ENCODE measurements at regions not wholly inside any gene's neighbourhood (a gene's known extent, or its start where the extent isn't known, plus 50 kb on each side); places are given as distances from the start of the nearest gene placed in this dataset.
"Not testable (repeated sequence)": the region's sequence is repeated elsewhere in the genome, so short reads cannot be mapped to it uniquely, and the experiment has no call there.

DNA sequence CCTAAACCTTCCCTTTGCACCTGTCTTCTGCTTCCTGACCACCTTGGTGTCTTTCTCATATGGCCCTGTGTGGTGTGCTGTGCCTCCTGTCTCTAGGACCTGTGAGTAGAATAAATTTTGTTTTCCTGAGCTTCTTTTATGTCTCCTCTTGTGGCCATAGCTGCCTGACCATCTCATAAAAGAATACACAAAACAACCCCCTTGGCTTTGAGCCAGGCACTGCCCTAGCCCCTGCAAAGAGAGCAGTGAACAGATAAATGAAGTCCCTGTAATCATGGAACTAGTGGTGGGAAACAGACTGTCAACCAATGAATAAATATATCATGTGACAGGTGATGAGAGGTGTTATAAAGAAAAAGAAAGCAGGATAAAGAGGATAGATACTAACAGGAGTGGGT lies 485.1 kb downstream of the CSNK1G3 start:
- Histone ChIP-seq H3K4me3 (no peak overlapping the region), H3K9me3 (no peaks in the 10 kb centered on the region), H3K4me1 (no peaks in the 10 kb centered on the region), H3K27me3 (no peaks in the 10 kb centered on the region), H3K36me3 (no peaks in the 10 kb centered on the region), H3K27ac (no peak overlapping the region)
- DNase-seq: no peak
- TF ChIP-seq CTCF (IDR thresholded peaks at IDR 0.05) (no peak), POLR2A (IDR thresholded peaks at IDR 0.05) (no peak)

DNA sequence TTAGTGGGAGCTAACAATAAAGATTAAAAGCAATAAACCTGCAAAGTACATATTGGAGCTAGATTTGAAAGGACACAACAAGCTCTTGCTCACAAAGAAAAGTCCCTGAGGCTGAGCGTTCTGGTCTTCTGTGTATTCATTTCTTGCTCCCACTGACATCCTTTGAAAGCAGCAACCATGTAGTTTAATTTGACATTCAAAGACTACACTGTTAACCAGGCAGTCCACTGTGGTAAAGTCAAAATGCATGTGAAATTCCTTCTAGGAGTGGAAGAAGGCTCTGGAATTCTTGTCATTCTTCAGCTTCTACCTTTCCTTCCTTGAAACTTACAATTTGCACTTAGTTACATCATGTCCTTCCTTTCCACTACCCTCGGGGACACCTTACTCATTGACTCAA lies 480.7 kb downstream of the CSNK1G3 start:
- Histone ChIP-seq H3K9me3 (no peaks in the 10 kb centered on the region), H3K27ac (no peak overlapping the region), H3K36me3 (no peaks in the 10 kb centered on the region), H3K4me3 (no peak overlapping the region), H3K27me3 (no peaks in the 10 kb centered on the region), H3K4me1 (no peaks in the 10 kb centered on the region)
- DNase-seq: no peak
- TF ChIP-seq CTCF (IDR thresholded peaks at IDR 0.05) (no peak), POLR2A (IDR thresholded peaks at IDR 0.05) (no peak)

DNA sequence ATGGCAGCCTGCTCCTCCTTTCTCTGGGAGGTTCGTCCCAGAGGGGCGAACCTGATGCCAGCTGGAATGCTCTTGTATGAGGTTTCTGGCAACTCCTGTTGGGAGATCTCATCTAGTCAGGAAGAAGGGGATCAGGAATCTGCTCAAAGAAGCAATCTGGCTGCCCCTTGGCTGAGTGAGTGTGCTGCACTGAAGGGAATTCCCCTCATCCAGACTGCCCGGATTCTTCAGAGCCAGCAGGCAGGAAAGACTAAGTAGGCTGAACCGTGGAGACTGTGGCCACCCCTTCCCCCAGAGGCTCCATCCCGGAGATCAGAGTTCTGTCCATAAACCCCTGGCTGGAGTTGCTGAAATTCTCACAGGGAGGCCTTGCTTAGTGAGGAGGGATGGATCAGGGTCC lies 476.0 kb downstream of the CSNK1G3 start:
- Histone ChIP-seq H3K9me3 (no peaks in the 10 kb centered on the region), H3K4me1 (no peaks in the 10 kb centered on the region), H3K27me3 (no peaks in the 10 kb centered on the region), H3K4me3 (no peak overlapping the region), H3K36me3 (no peaks in the 10 kb centered on the region), H3K27ac (no peak overlapping the region)
- no peak for DNase-seq
- no peak for TF ChIP-seq CTCF (IDR thresholded peaks at IDR 0.05)
- no peak for TF ChIP-seq POLR2A (IDR thresholded peaks at IDR 0.05)

DNA sequence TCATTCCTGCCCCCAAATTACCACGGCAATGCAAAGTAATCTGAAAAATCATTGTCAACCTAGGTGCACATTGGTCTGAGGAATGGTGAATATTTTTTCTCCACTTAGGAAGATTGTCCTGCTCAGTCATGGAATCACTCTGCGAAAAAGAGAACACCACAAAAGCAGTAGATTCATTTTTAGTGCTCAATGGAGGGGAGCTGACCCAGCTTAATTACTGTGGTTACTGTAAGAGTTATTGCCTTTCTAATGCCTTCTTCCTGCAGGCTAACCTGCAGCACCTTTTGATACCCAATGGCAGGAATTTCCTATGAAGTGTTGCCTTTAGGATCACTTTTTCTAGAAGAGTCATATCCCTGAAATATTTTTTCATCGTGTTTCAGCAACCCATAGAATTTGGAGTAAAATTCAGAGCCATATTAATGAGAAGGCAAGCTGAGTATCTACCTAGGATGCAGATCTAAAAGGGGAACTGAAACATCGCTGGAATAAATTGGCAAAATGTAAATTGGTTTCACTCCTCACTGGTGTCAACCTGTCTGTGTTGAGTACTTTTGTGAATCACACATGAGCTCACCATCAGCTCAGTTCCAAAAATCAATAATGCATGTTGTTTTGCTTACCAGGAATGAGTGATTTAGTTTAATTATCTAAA lies 464.5 kb downstream of the CSNK1G3 start:
- Histone ChIP-seq H3K27ac (no peak overlapping the region), H3K27me3 (no peaks in the 10 kb centered on the region), H3K4me3 (no peak overlapping the region), H3K9me3 (no peaks in the 10 kb centered on the region), H3K4me1 (no peaks in the 10 kb centered on the region), H3K36me3 (no peaks in the 10 kb centered on the region)
- no peak for DNase-seq
- TF ChIP-seq POLR2A (IDR thresholded peaks at IDR 0.05): no peak
- TF ChIP-seq CTCF (IDR thresholded peaks at IDR 0.05): no peak

- not testable (repeated sequence) for H3K4me3 ChIP-seq, H3K9me3 ChIP-seq, H3K36me3 ChIP-seq, H3K27ac ChIP-seq, DNase-seq, H3K27me3 ChIP-seq, H3K4me1 ChIP-seq
Measured at GRCh38 chr5:123975521-123975920, 463.5 kb downstream of the CSNK1G3 start.

DNA sequence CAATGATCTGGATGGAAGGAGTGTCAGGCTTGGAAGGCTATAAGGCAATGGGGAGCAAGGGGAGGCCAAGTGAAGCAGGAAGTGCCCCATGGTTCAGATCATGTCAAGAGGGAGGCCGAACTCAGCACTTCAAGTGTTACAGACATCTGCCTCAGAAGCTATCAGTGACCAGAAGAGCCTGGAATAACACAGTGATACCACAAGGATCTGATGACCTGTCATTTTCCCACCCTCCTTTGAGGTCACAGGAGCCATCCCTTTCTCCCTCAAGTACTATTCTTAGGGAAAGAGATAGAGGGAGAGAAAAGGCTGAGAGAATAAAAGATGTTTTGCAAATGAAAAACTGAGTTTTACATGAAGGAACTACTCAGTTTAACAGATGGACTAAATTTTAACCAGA lies 454.8 kb downstream of the CSNK1G3 start:
- no peak for DNase-seq
- no peak for TF ChIP-seq CTCF (IDR thresholded peaks at IDR 0.05)
- TF ChIP-seq POLR2A (IDR thresholded peaks at IDR 0.05): no peak
- Histone ChIP-seq H3K4me1 (no peaks in the 10 kb centered on the region), H3K36me3 (no peaks in the 10 kb centered on the region), H3K27ac (no peak overlapping the region), H3K9me3 (no peaks in the 10 kb centered on the region), H3K27me3 (no peaks in the 10 kb centered on the region), H3K4me3 (no peak overlapping the region)
